NCI-H2227 (cell line): ENCODE measurements at regions not wholly inside any gene's neighbourhood (a gene's known extent, or its start where the extent isn't known, plus 50 kb on each side); places are given as distances from the start of the nearest gene placed in this dataset.

Experiments
- DNase-seq: peaks from one replicate; lab custom pipeline; 2025; ENCODE audit not compliant: unreplicated experiment; lab: John Stamatoyannopoulos, UW

DNA sequence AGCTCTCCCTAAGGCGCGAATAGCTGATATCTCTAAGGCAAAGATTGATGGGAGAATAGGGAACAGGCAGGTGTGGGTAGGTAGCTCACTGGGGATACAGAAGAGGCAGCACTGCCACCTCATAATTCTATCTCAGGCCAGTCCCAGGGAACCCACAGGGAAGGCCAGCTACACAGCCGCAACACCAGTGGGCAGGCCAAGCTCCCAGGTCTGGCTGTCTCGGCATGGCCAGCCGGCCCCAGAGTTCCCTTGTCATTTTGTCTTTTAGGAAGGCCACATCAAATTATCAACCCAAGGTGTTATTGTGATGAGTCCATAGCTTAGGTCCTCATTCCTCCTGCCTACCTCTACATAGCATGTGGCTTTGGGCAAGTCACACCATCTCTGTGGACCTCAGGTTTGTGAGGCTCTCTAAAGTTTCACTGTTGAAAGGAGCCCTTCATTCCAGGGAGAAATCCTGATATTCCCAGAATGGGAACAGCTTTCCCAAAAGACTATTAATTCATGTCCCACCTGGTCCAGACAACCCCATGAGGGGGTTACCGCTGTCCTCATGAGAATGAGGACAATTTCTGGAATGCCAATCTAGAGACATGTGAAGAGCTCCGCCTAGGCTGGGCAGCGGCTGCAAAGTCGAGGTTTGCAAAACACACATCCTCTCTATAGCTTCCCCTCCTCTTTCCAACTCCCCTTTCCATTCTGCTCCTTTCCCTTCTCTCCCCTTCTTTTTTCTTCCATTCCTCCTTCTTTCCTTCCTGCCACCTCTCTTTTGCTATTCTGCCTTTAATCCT, 287.1 kb upstream of the ID2 start:
- DNase-seq = no peak

- DNase-seq = no peak
These were observed 286.1 kb upstream of the ID2 start for GRCh38 chr2:8395718-8396117.

- DNase-seq = no peak
These were observed 283.7 kb upstream of the ID2 start for GRCh38 chr2:8398040-8398668.

GRCh38 chr2:8399731-8400130, 282.1 kb upstream of the ID2 start:
- DNase-seq = no peak

DNA sequence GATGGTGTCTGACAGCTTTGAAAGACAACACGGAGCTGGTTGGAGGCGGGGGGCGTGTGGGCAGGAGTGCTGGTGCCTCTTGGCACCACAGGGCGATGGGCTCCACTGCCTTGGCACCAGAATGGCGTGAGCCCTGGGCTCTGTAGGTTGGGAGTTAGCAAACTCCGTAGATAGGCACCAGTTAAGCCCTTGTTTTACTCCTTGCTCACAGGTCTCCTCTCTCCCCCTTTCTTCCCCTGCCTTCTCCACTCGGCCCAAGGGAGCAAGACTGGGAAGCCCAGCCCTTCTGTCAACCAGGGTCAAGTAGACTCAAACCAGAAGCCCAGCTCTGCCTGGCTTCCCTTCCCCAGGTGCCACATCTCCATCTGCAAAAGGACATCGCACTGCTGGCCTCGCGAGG, 281.7 kb upstream of the ID2 start:
- DNase-seq = no peak

GRCh38 chr2:8402222-8402621, 279.6 kb upstream of the ID2 start:
- DNase-seq = no peak

DNA sequence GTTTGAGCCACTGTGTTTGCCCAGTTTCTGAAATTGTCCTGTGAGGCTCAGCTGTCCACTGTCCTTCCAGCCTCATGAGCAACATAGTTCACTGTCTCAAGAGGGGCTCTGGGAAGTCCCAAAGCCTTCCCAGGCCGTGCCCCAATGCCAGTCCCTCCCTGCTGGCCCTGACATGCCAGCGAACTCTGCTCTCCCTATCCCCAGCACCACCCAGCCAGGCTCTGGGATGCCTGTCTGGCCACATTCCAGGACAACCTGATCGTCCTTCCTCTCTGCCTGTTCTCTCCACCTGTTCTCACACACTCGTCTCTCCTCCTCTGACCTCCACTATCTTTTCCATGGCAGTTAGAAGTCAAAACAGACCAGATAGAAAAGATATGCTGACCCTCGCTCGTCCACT, 278.0 kb upstream of the ID2 start:
- no peak for DNase-seq

GRCh38 chr2:8405334-8405733, 276.5 kb upstream of the ID2 start:
- no peak for DNase-seq

- no peak for DNase-seq
These were observed 275.6 kb upstream of the ID2 start for GRCh38 chr2:8406271-8406670.

GRCh38 chr2:8407332-8407731, 274.5 kb upstream of the ID2 start:
- no peak for DNase-seq

DNA sequence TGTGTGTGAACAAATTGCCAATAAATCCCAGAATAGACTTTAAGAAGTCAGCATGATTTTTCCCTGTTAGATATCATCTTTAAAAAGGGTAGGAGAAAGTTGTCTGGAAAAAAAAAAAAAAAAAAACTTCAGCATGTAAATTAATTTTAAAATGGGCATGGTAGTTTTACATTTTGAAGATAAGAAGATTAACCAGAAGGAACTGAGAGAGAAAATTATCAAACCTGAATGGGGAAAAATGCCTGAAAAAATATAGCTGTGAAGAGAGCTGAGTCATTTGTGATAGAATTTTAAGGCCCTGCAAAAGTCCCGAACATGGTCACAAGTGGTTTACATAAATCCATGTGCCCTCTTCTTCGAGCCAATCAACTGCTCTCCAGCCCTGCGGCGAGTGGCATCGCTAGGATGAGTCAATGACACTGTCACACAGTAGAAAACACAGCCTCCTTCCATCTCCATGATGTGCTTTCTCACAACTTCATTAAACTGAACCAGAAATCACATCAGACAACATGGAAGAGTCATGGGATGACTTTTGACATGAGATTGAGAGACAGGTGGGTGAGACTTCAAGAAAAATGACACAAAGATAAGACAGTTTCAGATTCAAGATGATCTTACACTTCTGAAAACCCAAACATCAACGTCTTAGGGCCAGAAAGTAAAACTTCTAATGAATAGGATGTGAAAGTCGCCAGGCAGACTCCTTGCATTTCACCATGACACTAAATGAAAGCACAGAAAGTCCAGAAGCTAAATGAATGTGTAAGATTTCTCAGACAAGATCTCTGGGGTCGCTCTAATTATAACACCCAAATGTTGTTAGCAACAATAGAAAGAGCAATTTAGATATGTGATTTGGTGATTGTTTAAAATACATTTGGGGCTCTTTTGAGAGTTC, 273.0 kb upstream of the ID2 start:
- DNase-seq = no peak

GRCh38 chr2:8409461-8410260, 272.2 kb upstream of the ID2 start:
- DNase-seq = no peak

DNA sequence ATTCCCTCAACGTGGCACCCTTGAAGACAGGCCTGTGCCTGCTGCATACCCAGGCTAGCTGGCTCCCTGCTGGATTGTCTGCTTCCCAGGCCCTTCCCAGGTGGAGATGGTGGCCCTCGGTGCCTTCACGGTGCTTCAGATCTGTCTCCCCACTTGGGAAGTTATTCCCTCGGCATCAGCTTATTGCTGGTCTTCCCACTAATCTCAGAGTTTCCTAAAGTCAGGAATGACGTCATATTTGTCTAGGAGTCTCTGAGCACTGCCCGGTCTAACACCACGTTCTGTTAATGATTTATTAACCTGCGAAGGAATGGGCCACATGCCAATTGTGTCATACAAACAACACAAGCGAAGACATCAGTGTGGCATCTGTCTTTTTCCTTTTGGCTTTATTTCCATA, 269.8 kb upstream of the ID2 start:
- no peak for DNase-seq

DNA sequence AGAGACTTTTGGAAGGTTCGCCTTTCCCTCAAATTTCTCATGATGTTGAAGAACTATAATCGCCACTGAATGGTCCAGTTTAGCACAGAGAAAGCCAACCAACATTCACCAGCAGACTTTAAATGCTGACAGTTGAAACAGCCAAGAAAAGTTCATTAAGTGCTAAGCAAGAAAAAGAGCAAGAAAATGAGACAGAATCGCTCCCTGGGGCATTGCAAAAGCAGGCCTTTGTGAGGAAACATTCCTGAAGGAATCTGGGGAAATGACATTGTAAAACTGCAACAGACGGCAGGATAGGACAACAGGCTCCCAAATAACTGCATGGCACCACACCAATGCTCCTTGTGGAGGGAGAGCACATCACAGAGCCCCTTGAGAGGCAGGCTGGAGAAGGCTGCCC, 269.3 kb upstream of the ID2 start:
- DNase-seq = no peak

- no peak for DNase-seq
These were observed 268.2 kb upstream of the ID2 start for GRCh38 chr2:8413589-8414135.

DNA sequence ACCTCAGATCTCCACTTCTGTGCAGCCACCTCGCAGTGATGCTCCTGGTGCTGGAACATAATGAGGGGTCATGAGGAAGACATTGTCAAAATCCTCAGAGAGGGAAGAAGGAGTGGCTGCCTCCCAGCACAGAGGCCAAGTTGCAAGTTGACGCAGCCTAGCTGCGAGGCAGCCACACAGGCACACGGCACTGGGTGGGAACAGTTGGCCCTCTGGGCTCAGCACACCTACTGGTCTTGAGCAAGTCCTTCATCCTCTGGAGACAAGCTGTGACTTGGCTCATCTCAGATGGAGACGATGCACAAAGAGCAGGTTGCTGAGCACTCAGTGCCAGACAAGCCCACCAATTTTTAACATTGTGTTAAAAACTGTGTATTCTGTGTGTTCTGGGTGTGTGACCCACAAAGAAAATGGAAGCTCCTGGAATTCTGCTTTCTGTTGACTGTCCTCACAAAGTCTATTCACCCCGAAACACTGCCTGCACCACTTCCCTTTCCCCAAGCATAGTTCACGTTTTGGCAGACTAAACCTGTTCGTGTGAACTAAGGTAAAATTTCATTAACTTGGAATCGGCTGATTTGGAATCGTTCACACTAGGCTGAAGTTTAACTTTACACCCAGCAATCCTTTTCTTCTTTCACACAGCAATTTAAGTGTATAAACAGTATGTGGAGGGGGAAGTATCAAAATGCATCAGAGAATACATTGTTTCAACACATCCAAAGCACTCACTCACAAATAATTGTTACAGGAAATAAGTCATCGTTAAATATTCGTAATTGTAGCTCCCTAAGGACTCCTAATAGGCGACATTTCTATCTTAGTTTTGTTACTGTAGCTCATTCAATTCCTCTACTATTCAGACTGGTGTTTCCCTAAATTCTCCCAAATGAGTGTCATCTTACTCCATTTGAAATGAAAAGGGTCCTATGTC, 266.6 kb upstream of the ID2 start:
- DNase-seq = no peak

DNA sequence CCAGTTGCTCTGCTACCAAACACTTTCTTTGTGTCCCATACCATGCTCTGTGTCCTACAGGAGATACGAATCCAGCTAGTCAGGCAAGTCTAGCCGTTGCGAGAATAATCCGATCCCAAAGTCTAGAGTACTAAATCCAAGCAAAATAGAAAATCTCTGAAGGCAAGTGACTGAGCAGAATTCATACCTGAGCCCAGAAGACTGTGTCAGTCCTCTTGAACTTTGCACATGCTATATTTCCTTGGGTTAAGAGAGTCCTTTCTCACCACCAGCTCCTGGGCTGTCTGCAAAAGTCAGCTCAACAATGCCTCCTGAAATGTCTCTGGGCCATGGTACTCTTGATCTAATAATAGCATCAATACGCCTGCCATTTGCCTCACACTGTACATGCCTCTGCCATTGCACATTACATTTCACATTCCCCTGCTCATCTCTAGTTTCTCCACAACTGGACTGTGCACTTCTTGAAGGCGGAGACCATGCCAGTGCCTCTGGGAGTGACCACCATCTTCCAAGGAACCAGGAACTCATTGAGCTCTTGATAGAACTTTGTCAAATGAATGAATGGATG, 265.8 kb upstream of the ID2 start:
- DNase-seq = no peak

DNA sequence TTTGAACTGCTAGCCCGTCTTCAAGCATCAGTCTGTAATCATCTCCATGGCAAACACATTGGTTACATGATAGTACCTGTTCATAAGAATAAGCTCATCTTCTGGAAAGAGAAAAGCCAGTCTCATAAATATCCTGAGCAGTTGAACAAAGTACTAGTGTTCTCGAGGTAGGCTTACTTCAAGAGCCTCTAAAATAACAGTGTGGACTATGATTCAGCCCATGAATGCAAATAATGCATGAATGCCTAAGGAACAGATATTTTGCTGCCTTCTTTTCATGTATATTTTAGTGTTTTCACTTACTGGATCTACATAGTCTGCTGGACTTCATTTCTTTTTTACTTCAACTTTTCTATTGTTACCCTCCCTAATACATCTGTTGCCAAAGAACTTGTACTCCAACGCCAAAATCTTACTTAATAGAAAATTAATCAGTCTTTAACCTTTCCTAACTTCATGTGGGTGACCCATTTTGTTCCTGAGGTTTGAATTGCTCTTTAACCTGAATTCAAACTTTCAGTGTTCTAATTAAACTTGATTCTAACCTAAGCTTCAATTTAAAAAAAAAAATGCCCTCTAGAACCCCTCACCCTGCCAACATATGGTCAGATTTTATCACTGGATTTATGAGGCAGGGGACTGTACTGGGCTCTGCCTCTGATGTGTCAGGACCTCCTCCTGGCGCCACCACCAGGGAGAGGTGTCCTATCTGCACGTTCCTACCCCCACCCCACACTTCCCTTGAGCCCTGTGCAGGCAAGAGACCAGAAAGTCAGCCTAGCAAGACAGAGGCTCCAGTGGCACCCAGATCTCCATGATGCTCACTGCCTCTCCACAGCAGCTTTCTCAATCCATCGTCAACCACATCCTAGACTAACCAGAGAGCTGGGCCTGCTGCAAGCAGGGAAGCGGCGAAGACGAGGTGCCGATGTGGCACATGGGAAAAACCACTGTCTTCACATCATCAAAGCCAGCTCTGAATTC, 264.7 kb upstream of the ID2 start:
- DNase-seq = no peak
